GM23338 (cell line): ENCODE measurements at regions not wholly inside any gene's neighbourhood (a gene's known extent, or its start where the extent isn't known, plus 50 kb on each side); places are given as distances from the start of the nearest gene placed in this dataset.

Experiments used
- CREB1 ChIP-seq: fragments of 250-450 bp; sonication (Bioruptor Pico); IDR thresholded peaks from 2 replicates; pipeline ENCODE4 v1.5.0; 2020; ENCODE audit warnings: low read depth, mild to moderate bottlenecking, moderate library complexity
- EZH2 ChIP-seq: fragments of 200-600 bp; sonication (generic); IDR thresholded peaks from one replicate; pipeline ENCODE4 v1.8.0; 2017; ENCODE audit warnings: antibody characterized with exemption, mild to moderate bottlenecking, low read depth; ENCODE audit not compliant: unreplicated experiment
- EZH2phosphoT487 ChIP-seq: fragments of 200-600 bp; sonication (generic); IDR thresholded peaks from one replicate; pipeline ENCODE4 v1.8.1; 2018; ENCODE audit warnings: antibody characterized with exemption; ENCODE audit not compliant: unreplicated experiment
- JUNB ChIP-seq: IDR thresholded peaks from one replicate; pipeline ENCODE4 v1.6.1; 2016; ENCODE audit warnings: antibody characterized with exemption; ENCODE audit not compliant: unreplicated experiment
- NANOG ChIP-seq: IDR thresholded peaks from 2 replicates; pipeline ENCODE4 v1.6.1; 2016; ENCODE audit warnings: antibody characterized with exemption, borderline replicate concordance
- POLR2AphosphoS5 ChIP-seq: IDR thresholded peaks from 2 replicates; pipeline ENCODE4 v1.6.1; 2016; ENCODE audit warnings: antibody characterized with exemption, low read depth
- ZNF114 ChIP-seq: fragments of 250-450 bp; sonication (Bioruptor Pico); IDR thresholded peaks from 2 replicates; pipeline ENCODE4 v1.5.0; 2020; ENCODE audit warnings: mild to moderate bottlenecking, moderate library complexity
- ZNF462 ChIP-seq: fragments of 250-450 bp; sonication (Bioruptor Pico); IDR thresholded peaks from 2 replicates; pipeline ENCODE4 v1.5.0; 2020; ENCODE audit warnings: mild to moderate bottlenecking, moderate library complexity
- TF ChIP-seq, protein P1 (sequence below), 2 experiments: fragments of 200-600 bp in 1 of 2; sonication (generic) in 1 of 2; conservative IDR thresholded peaks; 2 replicates each; pipeline versions ENCODE4 v1.5.1 to v1.6.1; 2016 to 2017; ENCODE audit warnings: antibody characterized with exemption in 2 of 2, low read depth in 2 of 2, mild to moderate bottlenecking in 2 of 2, moderate library complexity in 1 of 2
- TF ChIP-seq, protein P2 (sequence below): IDR thresholded peaks from one replicate; pipeline ENCODE4 v1.6.1; 2018; ENCODE audit warnings: antibody characterized with exemption; ENCODE audit not compliant: unreplicated experiment
- TF ChIP-seq, protein P3 (sequence below): IDR thresholded peaks from 2 replicates; pipeline ENCODE4 v1.6.1; 2016; ENCODE audit warnings: antibody characterized with exemption

GRCh38 chr2:82428251-82428650 is 2030.8 kb downstream of the SUCLG1 start:
- TF ChIP-seq, protein P1, sequence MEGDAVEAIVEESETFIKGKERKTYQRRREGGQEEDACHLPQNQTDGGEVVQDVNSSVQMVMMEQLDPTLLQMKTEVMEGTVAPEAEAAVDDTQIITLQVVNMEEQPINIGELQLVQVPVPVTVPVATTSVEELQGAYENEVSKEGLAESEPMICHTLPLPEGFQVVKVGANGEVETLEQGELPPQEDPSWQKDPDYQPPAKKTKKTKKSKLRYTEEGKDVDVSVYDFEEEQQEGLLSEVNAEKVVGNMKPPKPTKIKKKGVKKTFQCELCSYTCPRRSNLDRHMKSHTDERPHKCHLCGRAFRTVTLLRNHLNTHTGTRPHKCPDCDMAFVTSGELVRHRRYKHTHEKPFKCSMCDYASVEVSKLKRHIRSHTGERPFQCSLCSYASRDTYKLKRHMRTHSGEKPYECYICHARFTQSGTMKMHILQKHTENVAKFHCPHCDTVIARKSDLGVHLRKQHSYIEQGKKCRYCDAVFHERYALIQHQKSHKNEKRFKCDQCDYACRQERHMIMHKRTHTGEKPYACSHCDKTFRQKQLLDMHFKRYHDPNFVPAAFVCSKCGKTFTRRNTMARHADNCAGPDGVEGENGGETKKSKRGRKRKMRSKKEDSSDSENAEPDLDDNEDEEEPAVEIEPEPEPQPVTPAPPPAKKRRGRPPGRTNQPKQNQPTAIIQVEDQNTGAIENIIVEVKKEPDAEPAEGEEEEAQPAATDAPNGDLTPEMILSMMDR (conservative IDR thresholded peaks at IDR 0.05; ENCODE audit: low read depth in 2 of 2): no peak
- TF ChIP-seq, protein P2, sequence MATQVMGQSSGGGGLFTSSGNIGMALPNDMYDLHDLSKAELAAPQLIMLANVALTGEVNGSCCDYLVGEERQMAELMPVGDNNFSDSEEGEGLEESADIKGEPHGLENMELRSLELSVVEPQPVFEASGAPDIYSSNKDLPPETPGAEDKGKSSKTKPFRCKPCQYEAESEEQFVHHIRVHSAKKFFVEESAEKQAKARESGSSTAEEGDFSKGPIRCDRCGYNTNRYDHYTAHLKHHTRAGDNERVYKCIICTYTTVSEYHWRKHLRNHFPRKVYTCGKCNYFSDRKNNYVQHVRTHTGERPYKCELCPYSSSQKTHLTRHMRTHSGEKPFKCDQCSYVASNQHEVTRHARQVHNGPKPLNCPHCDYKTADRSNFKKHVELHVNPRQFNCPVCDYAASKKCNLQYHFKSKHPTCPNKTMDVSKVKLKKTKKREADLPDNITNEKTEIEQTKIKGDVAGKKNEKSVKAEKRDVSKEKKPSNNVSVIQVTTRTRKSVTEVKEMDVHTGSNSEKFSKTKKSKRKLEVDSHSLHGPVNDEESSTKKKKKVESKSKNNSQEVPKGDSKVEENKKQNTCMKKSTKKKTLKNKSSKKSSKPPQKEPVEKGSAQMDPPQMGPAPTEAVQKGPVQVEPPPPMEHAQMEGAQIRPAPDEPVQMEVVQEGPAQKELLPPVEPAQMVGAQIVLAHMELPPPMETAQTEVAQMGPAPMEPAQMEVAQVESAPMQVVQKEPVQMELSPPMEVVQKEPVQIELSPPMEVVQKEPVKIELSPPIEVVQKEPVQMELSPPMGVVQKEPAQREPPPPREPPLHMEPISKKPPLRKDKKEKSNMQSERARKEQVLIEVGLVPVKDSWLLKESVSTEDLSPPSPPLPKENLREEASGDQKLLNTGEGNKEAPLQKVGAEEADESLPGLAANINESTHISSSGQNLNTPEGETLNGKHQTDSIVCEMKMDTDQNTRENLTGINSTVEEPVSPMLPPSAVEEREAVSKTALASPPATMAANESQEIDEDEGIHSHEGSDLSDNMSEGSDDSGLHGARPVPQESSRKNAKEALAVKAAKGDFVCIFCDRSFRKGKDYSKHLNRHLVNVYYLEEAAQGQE: no peak
- TF ChIP-seq EZH2 (no peak), POLR2AphosphoS5 (no peak), ZNF114 (CRISPR knock-in tag) (no peak), EZH2phosphoT487 (no peak), ZNF462 (no peak), JUNB (no peak), NANOG (no peak), CREB1 (CRISPR knock-in tag) (no peak)
- TF ChIP-seq, protein P3, sequence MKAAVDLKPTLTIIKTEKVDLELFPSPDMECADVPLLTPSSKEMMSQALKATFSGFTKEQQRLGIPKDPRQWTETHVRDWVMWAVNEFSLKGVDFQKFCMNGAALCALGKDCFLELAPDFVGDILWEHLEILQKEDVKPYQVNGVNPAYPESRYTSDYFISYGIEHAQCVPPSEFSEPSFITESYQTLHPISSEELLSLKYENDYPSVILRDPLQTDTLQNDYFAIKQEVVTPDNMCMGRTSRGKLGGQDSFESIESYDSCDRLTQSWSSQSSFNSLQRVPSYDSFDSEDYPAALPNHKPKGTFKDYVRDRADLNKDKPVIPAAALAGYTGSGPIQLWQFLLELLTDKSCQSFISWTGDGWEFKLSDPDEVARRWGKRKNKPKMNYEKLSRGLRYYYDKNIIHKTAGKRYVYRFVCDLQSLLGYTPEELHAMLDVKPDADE: no peak
